DOHH2 (cell line): ENCODE measurements at regions not wholly inside any gene's neighbourhood (a gene's known extent, or its start where the extent isn't known, plus 50 kb on each side); places are given as distances from the start of the nearest gene placed in this dataset.

Experiments
- EZH2phosphoT487 ChIP-seq: fragments of 200-600 bp; sonication (generic); IDR thresholded peaks from 2 replicates; pipeline ENCODE4 v1.6.1; 2017; ENCODE audit warnings: borderline replicate concordance, mild to moderate bottlenecking, antibody characterized with exemption, low read length, moderate library complexity, mixed read lengths
- TF ChIP-seq, protein P1 (sequence below): fragments of 200-600 bp; sonication (generic); IDR thresholded peaks from one replicate; pipeline ENCODE4 v1.5.1; 2014; ENCODE audit warnings: antibody characterized with exemption, mild to moderate bottlenecking, low read depth, low read length; ENCODE audit not compliant: poor library complexity, severe bottlenecking

DNA sequence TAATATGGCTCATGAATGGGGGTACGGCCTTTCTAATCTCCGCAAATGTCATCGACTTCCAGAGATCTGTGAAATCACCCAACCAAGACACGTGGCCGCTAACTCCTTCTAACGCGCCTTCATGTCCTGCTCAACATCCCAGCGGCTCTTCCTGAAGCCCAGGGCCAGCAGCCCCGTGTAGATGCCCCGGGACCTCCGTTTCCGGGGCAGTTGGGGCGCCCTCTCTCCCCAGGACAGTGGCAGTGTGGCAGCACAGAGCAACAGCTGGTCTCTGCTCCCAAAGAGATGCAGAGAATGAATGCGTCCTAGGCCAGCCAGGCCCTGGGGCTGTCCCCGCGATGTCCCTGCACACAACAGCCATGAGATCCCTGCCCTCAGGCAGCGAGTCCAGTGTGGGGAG lies 153.5 kb downstream of the RBFOX3 start:
- TF ChIP-seq, protein P1, sequence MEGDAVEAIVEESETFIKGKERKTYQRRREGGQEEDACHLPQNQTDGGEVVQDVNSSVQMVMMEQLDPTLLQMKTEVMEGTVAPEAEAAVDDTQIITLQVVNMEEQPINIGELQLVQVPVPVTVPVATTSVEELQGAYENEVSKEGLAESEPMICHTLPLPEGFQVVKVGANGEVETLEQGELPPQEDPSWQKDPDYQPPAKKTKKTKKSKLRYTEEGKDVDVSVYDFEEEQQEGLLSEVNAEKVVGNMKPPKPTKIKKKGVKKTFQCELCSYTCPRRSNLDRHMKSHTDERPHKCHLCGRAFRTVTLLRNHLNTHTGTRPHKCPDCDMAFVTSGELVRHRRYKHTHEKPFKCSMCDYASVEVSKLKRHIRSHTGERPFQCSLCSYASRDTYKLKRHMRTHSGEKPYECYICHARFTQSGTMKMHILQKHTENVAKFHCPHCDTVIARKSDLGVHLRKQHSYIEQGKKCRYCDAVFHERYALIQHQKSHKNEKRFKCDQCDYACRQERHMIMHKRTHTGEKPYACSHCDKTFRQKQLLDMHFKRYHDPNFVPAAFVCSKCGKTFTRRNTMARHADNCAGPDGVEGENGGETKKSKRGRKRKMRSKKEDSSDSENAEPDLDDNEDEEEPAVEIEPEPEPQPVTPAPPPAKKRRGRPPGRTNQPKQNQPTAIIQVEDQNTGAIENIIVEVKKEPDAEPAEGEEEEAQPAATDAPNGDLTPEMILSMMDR, result no peak
- no peak for TF ChIP-seq EZH2phosphoT487
